GM12872 (cell line): ENCODE measurements at regions not wholly inside any gene's neighbourhood (a gene's known extent, or its start where the extent isn't known, plus 50 kb on each side); places are given as distances from the start of the nearest gene placed in this dataset.

Experiments
- TF ChIP-seq, protein P1 (sequence below): IDR thresholded peaks from 3 replicates; pipeline ENCODE4 v1.5.1; 2011; ENCODE audit warnings: low read depth, mild to moderate bottlenecking, low read length, moderate library complexity; ENCODE audit not compliant: insufficient read depth

DNA sequence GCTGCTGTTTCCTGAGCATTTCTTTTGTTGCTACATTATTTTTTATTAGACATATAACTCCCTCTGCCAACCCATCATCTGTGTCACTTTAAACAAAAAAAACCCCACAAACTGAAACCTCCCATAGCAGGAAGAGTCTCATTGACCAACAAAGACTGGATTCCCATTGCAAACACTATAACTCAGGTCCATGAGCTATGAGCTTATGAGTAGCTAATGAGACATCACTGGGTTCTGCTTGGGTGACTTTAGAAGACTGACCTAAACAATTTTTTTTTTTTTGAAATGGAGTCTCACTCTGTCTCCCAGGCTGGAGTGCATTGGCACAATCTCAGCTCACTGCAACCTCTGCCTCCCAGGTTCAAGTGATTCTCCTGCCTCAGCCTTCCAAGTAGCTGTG is 212.8 kb downstream of the LTN1 start:
- TF ChIP-seq, protein P1, sequence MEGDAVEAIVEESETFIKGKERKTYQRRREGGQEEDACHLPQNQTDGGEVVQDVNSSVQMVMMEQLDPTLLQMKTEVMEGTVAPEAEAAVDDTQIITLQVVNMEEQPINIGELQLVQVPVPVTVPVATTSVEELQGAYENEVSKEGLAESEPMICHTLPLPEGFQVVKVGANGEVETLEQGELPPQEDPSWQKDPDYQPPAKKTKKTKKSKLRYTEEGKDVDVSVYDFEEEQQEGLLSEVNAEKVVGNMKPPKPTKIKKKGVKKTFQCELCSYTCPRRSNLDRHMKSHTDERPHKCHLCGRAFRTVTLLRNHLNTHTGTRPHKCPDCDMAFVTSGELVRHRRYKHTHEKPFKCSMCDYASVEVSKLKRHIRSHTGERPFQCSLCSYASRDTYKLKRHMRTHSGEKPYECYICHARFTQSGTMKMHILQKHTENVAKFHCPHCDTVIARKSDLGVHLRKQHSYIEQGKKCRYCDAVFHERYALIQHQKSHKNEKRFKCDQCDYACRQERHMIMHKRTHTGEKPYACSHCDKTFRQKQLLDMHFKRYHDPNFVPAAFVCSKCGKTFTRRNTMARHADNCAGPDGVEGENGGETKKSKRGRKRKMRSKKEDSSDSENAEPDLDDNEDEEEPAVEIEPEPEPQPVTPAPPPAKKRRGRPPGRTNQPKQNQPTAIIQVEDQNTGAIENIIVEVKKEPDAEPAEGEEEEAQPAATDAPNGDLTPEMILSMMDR = no peak

DNA sequence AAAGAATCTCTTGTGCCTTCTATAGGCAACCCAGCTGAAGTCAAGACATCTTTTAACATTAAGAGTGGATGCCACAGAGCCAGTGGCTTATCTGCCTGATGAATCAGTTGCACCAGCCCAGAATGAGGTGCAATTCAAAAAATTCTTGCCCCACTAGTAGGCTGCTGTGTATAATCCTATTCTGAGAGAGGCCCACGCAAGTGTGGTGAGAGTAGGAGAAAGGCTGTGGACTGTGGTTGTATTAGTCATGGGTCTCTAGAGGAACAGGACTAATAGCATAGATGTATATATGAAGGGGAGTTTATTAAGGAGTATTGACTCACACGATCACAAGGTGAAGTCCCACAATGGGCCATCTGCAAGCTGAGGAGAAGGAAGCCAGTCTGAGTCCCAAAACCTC is 216.4 kb downstream of the LTN1 start:
- TF ChIP-seq, protein P1 = no peak

GRCh38 chr21:28775071-28775470 is 217.6 kb downstream of the LTN1 start:
- TF ChIP-seq, protein P1 = no peak

- TF ChIP-seq, protein P1 = no peak
Measured at GRCh38 chr21:28773036-28773435, 219.6 kb downstream of the LTN1 start.

- TF ChIP-seq, protein P1 = no peak
Measured at GRCh38 chr21:28771790-28772501, 220.7 kb downstream of the LTN1 start.

- TF ChIP-seq, protein P1 = no peak
Measured at GRCh38 chr21:28770867-28771661, 221.6 kb downstream of the LTN1 start.

DNA sequence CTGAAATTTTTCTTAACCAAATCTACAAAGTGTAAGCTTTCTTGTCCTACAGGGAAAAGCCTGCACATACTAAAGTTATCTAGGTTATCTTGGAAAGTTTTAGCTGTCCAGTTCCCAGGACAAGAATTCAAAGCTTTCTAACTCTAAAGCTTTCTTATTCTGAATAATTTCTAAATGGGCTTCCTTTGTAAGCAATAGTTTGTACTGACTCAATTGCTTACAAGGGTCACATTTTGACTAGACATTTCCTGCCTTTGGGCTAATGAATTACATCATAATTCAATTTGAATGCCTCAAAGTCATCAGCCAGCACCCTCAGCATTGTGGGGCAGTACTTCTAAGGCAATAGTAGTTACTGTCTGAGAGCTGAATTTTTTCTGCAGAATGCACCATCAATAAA is 223.0 kb downstream of the LTN1 start:
- TF ChIP-seq, protein P1 = no peak
